NCI-H187 (cell line): ENCODE measurements at regions not wholly inside any gene's neighbourhood (a gene's known extent, or its start where the extent isn't known, plus 50 kb on each side); places are given as distances from the start of the nearest gene placed in this dataset.

Source experiments
- DNase-seq, 2 experiments: peaks; one replicate each; lab custom pipeline; 2025; lab: John Stamatoyannopoulos, UW

DNA sequence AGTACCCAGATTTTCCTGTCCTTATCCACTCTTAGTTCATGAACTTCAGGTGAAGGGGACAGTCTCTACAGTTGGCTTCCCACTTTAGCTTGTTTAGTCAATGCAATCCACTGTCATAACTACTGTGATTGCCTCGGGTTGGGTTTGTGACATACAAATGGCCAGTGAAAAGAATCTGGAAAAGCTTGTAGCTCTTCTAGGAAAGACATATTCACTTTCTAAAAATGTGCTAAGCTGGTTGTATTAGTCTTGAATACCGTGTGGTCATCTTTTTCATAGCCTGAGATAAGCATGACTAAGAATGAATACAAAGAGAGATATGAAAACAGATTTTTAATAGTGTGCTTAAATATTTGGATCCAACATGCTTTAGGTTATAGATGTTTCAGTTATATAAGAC lies 1443.5 kb upstream of the IGFBP7 start:
- no peak for DNase-seq

- DNase-seq = no peak
Observed at GRCh38 chr4:58553031-58553430, 1442.8 kb upstream of the IGFBP7 start.

DNA sequence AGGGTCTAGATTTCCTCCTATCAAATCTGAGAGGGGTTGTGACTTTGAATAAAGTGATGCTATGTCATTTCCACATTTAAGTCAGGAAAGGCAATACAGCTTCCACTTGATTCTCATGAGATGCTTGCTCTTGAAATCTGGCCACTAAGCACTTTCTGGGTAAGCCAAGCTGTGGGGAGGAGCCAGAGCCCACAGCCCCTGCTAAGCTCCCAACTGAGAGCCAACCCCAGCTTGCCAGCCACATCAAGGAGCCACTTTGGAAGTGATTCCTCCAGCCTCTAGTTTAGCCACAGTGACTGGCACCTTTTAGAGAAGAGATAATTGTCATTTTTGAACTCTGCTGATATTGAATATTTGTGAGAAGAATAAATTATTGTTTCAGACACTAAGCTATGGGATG lies 1441.5 kb upstream of the IGFBP7 start:
- no peak for DNase-seq

GRCh38 chr4:58543465-58543864 lies 1433.3 kb upstream of the IGFBP7 start:
- no peak for DNase-seq

DNA sequence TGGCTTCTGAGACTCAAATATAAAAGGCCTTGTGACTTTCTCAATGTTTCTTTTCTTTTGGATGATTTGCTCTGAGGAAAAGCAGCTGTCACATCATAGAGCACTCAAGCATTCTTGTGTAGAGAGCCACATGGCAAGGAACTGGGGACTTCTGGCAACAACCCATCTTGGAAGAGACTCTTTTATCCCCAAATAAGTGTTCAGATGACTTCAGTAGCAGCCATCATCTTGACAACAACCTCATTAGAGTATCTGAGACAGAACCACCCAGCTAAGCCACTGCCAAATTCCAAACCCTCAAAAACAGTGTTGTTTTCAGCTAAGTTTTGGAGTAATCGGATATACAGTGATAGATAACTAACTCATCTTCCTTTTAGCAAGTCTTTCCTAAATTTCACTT lies 1431.7 kb upstream of the IGFBP7 start:
- DNase-seq = no peak

DNA sequence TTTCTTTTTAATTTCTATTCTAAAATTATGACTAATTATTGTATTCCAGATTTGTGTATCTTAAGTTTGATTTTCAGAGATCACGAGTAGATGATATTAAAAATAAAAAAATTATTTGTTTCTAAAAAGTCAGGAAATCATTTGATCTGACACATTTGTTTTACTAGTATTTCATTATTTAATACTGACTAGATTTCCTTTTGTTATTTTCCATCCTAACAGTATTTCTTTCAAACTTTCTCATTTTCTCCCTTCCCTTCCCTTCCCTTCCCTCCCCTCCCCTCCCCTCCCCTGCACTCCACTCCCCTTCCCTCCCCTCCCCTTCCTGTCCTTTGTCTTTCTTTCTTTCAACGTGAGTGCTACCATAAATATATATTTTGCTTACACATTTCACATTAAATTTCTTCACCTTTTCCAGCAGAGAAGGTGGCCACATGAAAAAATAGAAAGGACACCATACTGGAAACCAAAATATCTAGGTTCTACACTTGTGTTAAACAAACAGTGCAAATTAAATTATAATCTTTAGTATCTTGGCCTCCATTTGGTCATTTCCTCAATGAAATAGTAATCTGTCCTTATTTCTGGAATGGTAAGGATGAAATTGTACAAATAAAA lies 1412.7 kb upstream of the IGFBP7 start:
- DNase-seq = no peak

GRCh38 chr4:58515226-58515625 lies 1405.0 kb upstream of the IGFBP7 start:
- no peak for DNase-seq

GRCh38 chr4:58514299-58514698 lies 1404.1 kb upstream of the IGFBP7 start:
- no peak for DNase-seq

DNA sequence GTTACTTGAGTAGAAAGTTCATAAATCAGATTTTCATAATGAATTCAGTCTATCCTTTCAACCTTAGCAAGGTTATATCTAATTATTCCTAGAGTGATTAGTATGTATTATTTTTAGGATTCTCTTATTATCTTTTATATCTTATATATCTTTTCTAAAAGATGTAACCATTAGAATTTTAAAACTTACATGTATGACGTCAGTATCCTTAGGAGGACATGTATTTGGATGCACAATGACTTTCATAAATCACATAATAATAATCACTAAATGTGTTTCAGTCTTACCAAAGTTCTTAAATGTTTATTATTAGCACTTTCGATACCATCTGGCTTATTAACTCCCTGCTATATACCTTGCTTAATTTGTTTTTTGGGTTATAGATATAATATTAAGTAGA lies 1400.5 kb upstream of the IGFBP7 start:
- DNase-seq = no peak

DNA sequence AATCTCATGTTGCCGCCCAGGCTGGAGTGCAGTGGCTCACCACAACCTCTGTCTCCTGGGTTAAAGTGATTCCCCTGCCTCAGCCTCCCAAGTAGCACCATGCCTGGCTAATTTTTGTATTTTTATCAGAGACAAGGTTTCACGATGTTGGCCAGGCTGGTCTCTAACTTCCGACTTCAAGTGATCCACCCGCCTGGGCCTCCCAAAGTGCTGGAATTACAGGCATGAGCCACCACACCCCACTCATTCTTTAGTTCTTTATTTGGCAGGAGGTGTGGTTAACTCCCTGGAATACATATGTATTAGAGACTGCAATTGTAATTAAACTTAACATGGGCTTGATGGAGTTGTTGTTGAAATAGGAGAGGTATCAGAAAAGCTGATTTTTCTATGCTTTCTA lies 1396.9 kb upstream of the IGFBP7 start:
- no peak for DNase-seq

- DNase-seq = no peak
Observed at GRCh38 chr4:58502839-58503238, 1392.7 kb upstream of the IGFBP7 start.

GRCh38 chr4:58499182-58499581 lies 1389.0 kb upstream of the IGFBP7 start:
- DNase-seq = no peak

DNA sequence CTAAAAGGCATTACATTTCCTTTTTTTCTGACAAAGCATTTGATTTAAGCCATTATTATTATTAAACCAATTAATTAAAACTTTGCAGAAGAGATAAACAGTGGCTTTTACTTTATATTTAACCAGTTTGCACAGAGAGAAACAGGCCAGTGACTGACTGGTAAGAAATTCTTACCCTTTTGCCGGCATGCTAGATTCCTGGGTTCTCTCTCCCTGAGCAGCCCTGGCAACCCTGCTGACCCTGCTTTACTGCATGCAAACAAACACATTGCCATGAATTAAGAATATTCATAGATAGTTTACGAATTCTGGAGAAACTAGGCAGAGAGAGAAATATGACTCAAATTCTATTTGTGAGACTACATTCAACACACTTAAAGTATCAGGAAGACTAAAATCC lies 1381.4 kb upstream of the IGFBP7 start:
- no peak for DNase-seq

- no peak for DNase-seq
Observed at GRCh38 chr4:58477950-58478349, 1367.8 kb upstream of the IGFBP7 start.

DNA sequence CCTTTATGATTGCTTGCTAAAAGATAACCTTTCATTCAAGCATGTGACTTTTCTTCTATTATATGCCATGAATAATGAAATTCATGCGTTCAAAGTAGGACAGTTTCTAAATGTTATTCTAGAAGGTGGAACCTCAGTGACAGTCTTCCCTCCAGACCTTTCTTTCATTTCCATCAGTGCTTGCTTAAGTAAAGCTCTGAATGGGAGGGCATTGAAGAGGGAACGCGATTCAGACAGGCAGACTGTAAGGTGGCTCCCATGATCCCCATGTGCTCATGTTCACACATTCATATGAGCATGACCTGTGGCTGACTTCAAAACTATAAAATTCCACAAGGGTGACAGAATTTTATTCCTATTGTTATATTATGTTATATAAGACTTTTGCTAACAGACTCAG lies 1367.3 kb upstream of the IGFBP7 start:
- DNase-seq = no peak

DNA sequence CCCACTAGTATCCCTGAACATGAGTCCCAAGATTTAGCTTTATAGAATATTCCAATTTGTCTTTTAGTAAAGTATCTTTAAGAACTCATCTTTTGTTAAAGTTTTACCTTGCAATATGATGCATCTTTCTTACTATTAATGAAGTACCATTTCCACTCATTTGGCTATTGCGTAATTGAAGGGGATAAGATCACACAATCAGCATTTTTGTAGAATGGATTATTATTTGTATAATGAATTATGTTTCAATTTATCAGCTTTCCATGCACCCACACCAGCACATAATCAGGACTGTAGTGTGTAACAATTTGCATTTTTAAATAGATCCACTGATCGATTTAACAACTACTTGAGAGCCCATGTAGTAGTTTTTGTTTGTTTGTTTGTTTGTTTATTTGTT lies 1364.9 kb upstream of the IGFBP7 start:
- DNase-seq = no peak

DNA sequence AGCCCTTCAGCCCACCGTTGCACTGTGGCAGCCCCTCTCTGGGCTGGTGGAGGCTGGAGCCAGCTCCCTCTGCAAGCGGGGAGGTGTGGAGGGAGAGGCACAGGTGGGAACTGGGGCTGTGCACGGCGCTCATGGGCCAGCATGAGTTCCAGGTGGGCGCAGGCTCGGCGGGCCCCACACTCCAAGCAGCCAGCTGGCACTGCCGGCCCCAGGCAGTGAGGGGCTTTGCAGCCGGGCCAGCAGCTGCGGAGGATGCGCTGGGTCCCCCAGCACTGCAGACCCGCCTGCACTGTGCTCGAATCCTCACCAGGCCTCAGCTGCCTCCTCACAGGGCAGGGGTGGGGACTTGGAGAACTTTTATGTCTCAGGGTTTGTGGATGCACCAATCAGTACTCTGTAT lies 1354.8 kb upstream of the IGFBP7 start:
- no peak for DNase-seq

DNA sequence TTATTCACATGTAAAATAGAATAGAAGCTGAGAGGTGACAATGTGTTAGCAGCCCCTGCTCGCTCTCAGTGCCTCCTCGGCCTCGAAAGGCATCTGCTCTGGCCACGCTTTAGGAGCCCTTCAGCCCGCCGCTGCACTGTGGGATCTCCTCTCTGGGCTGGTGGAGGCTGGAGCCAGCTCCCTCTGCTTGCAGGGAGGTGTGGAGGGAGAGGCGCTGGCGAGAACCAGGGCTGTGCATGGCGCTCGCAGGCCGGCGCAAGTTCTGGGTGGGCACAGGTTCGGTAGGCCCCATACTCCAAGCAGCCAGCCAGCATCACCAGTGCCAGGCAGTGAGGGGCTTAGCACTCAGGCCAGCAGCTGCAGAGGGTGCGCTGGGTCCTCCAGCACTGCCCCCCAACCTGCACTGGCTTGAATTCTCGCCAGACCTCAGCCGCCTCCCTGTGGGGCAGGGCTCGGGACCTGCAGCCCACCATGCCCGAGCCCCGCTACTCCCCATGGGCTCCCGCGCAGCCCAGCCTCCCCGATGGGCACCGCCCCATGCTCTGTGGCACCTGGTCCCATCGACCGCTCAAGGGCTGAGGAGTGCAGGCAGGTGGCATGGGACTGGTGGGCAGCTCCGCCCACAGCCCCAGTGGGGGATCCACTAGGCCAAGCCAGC lies 1346.7 kb upstream of the IGFBP7 start:
- no peak for DNase-seq

GRCh38 chr4:58453956-58454355 lies 1343.8 kb upstream of the IGFBP7 start:
- no peak for DNase-seq

- no peak for DNase-seq
Observed at GRCh38 chr4:58451707-58452106, 1341.5 kb upstream of the IGFBP7 start.

GRCh38 chr4:58435871-58436270 lies 1325.7 kb upstream of the IGFBP7 start:
- no peak for DNase-seq

- DNase-seq = no peak
Observed at GRCh38 chr4:58413849-58414248, 1303.7 kb upstream of the IGFBP7 start.

DNA sequence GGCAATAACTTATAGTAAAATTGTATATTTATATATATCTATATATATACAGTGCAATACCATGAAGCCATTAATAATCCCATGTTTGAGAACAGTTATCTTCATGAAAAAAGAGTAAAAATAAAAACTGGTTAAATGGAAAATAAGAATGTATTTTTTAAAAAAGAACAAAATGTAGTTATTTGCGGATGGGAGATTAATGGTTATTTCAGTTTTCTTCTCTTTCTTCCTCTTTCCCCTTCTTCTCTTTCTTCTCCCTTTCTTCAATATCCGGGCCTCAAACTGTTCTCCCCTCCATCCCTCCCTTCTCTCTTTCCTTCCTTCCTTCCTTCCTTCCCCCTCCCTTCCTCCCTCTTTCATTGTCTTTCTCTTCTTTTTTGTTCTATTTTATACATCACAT lies 1301.7 kb upstream of the IGFBP7 start:
- DNase-seq = no peak

- no peak for DNase-seq
Observed at GRCh38 chr4:58406762-58407161, 1296.6 kb upstream of the IGFBP7 start.
